ENCODE measurements at regions not wholly inside any gene's neighbourhood (a gene's known extent, or its start where the extent isn't known, plus 50 kb on each side); places are given as distances from the start of the nearest gene placed in this dataset.

DNA sequence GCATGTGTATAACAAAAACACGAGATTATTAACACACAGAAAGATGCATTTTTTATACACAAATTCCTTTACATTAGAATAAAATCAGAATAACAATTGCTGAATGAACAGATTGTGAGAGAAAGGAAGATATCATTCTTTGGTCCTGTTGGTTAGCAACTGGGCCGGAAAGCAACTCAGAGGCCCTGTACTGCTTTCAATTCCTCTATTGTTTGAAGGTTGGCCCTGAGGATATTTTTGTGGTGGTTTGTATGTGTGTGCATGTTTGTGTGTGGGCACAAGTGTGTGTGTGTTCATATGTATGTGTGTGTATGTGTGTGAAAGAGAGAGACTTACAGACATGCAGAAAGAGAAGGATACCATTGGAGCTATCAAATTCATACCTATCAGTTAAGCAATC lies 356.8 kb upstream of the DMAC1 start:
- no peaks in the 10 kb centered on the region for H3K79me2 ChIP-seq (ENCODE audit: insufficient read depth, low read length)
- TF ChIP-seq EZH2 (IDR thresholded peaks at IDR 0.05; ENCODE audit: borderline replicate concordance, low read depth, low read length, severe bottlenecking) = no peak
- TF ChIP-seq, protein P1, sequence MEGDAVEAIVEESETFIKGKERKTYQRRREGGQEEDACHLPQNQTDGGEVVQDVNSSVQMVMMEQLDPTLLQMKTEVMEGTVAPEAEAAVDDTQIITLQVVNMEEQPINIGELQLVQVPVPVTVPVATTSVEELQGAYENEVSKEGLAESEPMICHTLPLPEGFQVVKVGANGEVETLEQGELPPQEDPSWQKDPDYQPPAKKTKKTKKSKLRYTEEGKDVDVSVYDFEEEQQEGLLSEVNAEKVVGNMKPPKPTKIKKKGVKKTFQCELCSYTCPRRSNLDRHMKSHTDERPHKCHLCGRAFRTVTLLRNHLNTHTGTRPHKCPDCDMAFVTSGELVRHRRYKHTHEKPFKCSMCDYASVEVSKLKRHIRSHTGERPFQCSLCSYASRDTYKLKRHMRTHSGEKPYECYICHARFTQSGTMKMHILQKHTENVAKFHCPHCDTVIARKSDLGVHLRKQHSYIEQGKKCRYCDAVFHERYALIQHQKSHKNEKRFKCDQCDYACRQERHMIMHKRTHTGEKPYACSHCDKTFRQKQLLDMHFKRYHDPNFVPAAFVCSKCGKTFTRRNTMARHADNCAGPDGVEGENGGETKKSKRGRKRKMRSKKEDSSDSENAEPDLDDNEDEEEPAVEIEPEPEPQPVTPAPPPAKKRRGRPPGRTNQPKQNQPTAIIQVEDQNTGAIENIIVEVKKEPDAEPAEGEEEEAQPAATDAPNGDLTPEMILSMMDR (IDR thresholded peaks at IDR 0.05; ENCODE audit: borderline replicate concordance, extremely low read depth, low read length, poor library complexity, severe bottlenecking) = no peak
- no peaks in the 10 kb centered on the region for H3K27me3 ChIP-seq (ENCODE audit: insufficient read depth, low read length, poor library complexity)
- DNase-seq = no peak
- ATAC-seq (ENCODE audit: insufficient read depth, low read depth) = no peak
- no peaks in the 10 kb centered on the region for H3K9me3 ChIP-seq (ENCODE audit: insufficient read depth, low read length, severe bottlenecking)
- no peaks in the 10 kb centered on the region for H3K36me3 ChIP-seq (ENCODE audit: insufficient read depth, low read length)
- no peak overlapping the region for H3K4me3 ChIP-seq (ENCODE audit: low read depth in 1 of 2, low read length in 2 of 2)
- no peak overlapping the region for H3K9ac ChIP-seq (ENCODE audit: low read depth, low read length)
- no peaks in the 10 kb centered on the region for H3K4me1 ChIP-seq (ENCODE audit: insufficient read depth, low read length)
- H3K4me2 ChIP-seq (ENCODE audit: insufficient read depth, low read length) = no peak overlapping the region
- no peak overlapping the region for H2AFZ ChIP-seq (ENCODE audit: low read depth, low read length)
- H4K20me1 ChIP-seq (ENCODE audit: insufficient read depth, low read length) = no peaks in the 10 kb centered on the region
- H3K27ac ChIP-seq (ENCODE audit: low read length) = no peak overlapping the region

DNA sequence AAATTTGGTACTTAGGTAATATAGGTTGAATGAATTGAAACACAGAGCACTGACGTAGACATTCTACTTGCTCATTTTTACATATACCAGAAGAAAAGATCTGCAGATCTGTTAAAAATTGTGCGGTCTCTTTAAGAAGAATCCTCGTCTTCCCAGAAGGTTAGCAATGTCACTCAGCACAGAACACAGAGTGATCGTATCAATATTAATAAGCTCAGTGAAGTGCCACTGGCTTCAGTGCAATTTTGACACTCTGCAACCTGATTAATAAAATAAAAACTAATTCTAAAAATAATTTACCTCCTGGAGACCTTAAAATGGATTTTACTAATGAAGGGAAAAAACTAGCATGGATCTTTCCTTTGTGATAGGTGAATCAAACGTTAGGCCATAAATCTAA lies 356.1 kb upstream of the DMAC1 start:
- Histone ChIP-seq H3K4me3 (ENCODE audit: low read depth in 1 of 2, low read length in 2 of 2) (no peak overlapping the region), H3K27me3 (ENCODE audit: insufficient read depth, low read length, poor library complexity) (no peaks in the 10 kb centered on the region), H4K20me1 (ENCODE audit: insufficient read depth, low read length) (no peaks in the 10 kb centered on the region), H3K4me2 (ENCODE audit: insufficient read depth, low read length) (no peak overlapping the region), H3K27ac (ENCODE audit: low read length) (no peak overlapping the region), H3K9me3 (ENCODE audit: insufficient read depth, low read length, severe bottlenecking) (no peaks in the 10 kb centered on the region), H3K9ac (ENCODE audit: low read depth, low read length) (no peak overlapping the region), H2AFZ (ENCODE audit: low read depth, low read length) (no peak overlapping the region), H3K79me2 (ENCODE audit: insufficient read depth, low read length) (no peaks in the 10 kb centered on the region), H3K36me3 (ENCODE audit: insufficient read depth, low read length) (no peaks in the 10 kb centered on the region), H3K4me1 (ENCODE audit: insufficient read depth, low read length) (no peaks in the 10 kb centered on the region)
- DNase-seq = no peak
- ATAC-seq (ENCODE audit: insufficient read depth, low read depth) = no peak
- no peak for TF ChIP-seq EZH2 (IDR thresholded peaks at IDR 0.05; ENCODE audit: borderline replicate concordance, low read depth, low read length, severe bottlenecking)
- TF ChIP-seq, protein P1 (IDR thresholded peaks at IDR 0.05; ENCODE audit: borderline replicate concordance, extremely low read depth, low read length, poor library complexity, severe bottlenecking) = no peak

DNA sequence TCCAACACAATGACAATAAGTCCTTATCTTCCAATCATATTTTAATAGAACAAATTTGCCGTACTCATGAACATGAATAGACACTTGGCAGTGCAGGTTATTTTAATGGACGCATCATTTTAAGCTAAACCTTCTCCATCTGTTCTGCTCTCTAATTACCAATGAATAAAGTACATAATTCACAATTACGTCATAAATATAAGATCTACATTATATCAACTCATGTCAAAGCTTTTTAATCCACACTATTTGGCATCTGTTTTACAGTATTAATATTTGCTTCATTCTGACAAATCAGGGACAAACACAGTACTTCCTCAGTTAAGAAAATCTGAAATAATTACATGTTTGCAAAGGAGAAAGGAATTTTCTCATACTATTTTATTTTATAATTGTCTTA lies 344.1 kb upstream of the DMAC1 start:
- no peaks in the 10 kb centered on the region for H3K27me3 ChIP-seq (ENCODE audit: insufficient read depth, low read length, poor library complexity)
- no peaks in the 10 kb centered on the region for H3K36me3 ChIP-seq (ENCODE audit: insufficient read depth, low read length)
- H3K4me2 ChIP-seq (ENCODE audit: insufficient read depth, low read length) = no peak overlapping the region
- DNase-seq (no peak), ATAC-seq (ENCODE audit: insufficient read depth, low read depth) (no peak)
- TF ChIP-seq, protein P1 (IDR thresholded peaks at IDR 0.05; ENCODE audit: borderline replicate concordance, extremely low read depth, low read length, poor library complexity, severe bottlenecking) = no peak
- TF ChIP-seq EZH2 (IDR thresholded peaks at IDR 0.05; ENCODE audit: borderline replicate concordance, low read depth, low read length, severe bottlenecking) = no peak
- H3K79me2 ChIP-seq (ENCODE audit: insufficient read depth, low read length) = no peaks in the 10 kb centered on the region
- no peak overlapping the region for H3K4me3 ChIP-seq (ENCODE audit: low read depth in 1 of 2, low read length in 2 of 2)
- H3K9ac ChIP-seq (ENCODE audit: low read depth, low read length) = no peak overlapping the region
- H2AFZ ChIP-seq (ENCODE audit: low read depth, low read length) = no peak overlapping the region
- H3K9me3 ChIP-seq (ENCODE audit: insufficient read depth, low read length, severe bottlenecking) = no peaks in the 10 kb centered on the region
- H3K4me1 ChIP-seq (ENCODE audit: insufficient read depth, low read length) = no peaks in the 10 kb centered on the region
- H3K27ac ChIP-seq (ENCODE audit: low read length) = no peak overlapping the region
- no peaks in the 10 kb centered on the region for H4K20me1 ChIP-seq (ENCODE audit: insufficient read depth, low read length)

DNA sequence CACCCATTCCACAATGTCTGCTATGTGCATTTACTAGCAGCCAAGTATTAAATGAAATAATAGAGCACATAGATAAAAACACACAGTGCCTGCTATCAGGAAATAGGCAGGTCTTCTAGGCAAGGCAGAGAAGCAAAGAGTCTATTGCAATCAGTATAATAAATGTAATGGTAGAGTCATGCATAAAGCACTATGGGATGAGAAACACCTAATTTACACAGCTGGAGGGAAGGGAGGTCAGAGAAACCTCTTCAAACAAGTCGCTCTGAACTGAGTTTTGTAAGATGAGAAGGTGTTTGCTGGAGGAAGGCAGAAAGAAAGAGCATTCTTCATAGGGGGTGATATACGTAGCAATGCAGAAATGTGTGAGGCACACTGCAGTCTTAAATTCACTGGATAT lies 341.0 kb upstream of the DMAC1 start:
- TF ChIP-seq, protein P1 (IDR thresholded peaks at IDR 0.05; ENCODE audit: borderline replicate concordance, extremely low read depth, low read length, poor library complexity, severe bottlenecking) = no peak
- no peak for TF ChIP-seq EZH2 (IDR thresholded peaks at IDR 0.05; ENCODE audit: borderline replicate concordance, low read depth, low read length, severe bottlenecking)
- Histone ChIP-seq H3K9me3 (ENCODE audit: insufficient read depth, low read length, severe bottlenecking) (no peaks in the 10 kb centered on the region), H4K20me1 (ENCODE audit: insufficient read depth, low read length) (no peaks in the 10 kb centered on the region), H3K27me3 (ENCODE audit: insufficient read depth, low read length, poor library complexity) (no peaks in the 10 kb centered on the region), H3K79me2 (ENCODE audit: insufficient read depth, low read length) (no peaks in the 10 kb centered on the region), H3K36me3 (ENCODE audit: insufficient read depth, low read length) (no peaks in the 10 kb centered on the region), H3K4me1 (ENCODE audit: insufficient read depth, low read length) (no peaks in the 10 kb centered on the region), H3K4me3 (ENCODE audit: low read depth in 1 of 2, low read length in 2 of 2) (no peak overlapping the region), H3K27ac (ENCODE audit: low read length) (no peak overlapping the region), H2AFZ (ENCODE audit: low read depth, low read length) (no peak overlapping the region), H3K9ac (ENCODE audit: low read depth, low read length) (no peak overlapping the region), H3K4me2 (ENCODE audit: insufficient read depth, low read length) (no peak overlapping the region)
- DNase-seq (no peak), ATAC-seq (ENCODE audit: insufficient read depth, low read depth) (no peak)
